Osteocyte (in vitro differentiated cells): ENCODE measurements at regions not wholly inside any gene's neighbourhood (a gene's known extent, or its start where the extent isn't known, plus 50 kb on each side); places are given as distances from the start of the nearest gene placed in this dataset.

Source experiments
- DNase-seq: peaks from one replicate; pipeline ENCODE4 v3.0.0; 2021; ENCODE audit warnings: mixed read lengths; ENCODE audit not compliant: unreplicated experiment; ENCODE audit errors: extremely low spot score
- H3K27ac Mint-ChIP-seq: one replicate; pipeline ENCODE4 v1.8.0; 2021; ENCODE audit warnings: mild to moderate bottlenecking, mixed read lengths; ENCODE audit not compliant: unreplicated experiment
- H3K27me3 Mint-ChIP-seq: one replicate; pipeline ENCODE4 v1.8.0; 2021; ENCODE audit warnings: mixed read lengths; ENCODE audit not compliant: unreplicated experiment
- H3K36me3 Mint-ChIP-seq: one replicate; pipeline ENCODE4 v1.8.0; 2021; ENCODE audit warnings: mixed read lengths; ENCODE audit not compliant: unreplicated experiment
- H3K4me1 Mint-ChIP-seq: one replicate; pipeline ENCODE4 v1.8.0; 2021; ENCODE audit warnings: mixed read lengths; ENCODE audit not compliant: unreplicated experiment
- H3K4me3 Mint-ChIP-seq: one replicate; pipeline ENCODE4 v1.8.0; 2021; ENCODE audit warnings: mild to moderate bottlenecking, moderate library complexity, mixed read lengths; ENCODE audit not compliant: unreplicated experiment
- H3K9me3 Mint-ChIP-seq: one replicate; pipeline ENCODE4 v1.8.0; 2021; ENCODE audit warnings: mixed read lengths; ENCODE audit not compliant: unreplicated experiment
- TF ChIP-seq, protein P1 (sequence below): fragments of 200-600 bp; sonication (generic); IDR thresholded peaks from 2 replicates; pipeline ENCODE4 v1.5.0; 2021; ENCODE audit warnings: antibody characterized with exemption, mild to moderate bottlenecking, moderate library complexity

- H3K9me3 Mint-ChIP-seq, result peaks cover 8% of the 10 kb centered on the region
- H3K36me3 Mint-ChIP-seq, result no peaks in the 10 kb centered on the region
- H3K27me3 Mint-ChIP-seq, result no peaks in the 10 kb centered on the region
- H3K27ac Mint-ChIP-seq, result no peak overlapping the region
- TF ChIP-seq, protein P1, sequence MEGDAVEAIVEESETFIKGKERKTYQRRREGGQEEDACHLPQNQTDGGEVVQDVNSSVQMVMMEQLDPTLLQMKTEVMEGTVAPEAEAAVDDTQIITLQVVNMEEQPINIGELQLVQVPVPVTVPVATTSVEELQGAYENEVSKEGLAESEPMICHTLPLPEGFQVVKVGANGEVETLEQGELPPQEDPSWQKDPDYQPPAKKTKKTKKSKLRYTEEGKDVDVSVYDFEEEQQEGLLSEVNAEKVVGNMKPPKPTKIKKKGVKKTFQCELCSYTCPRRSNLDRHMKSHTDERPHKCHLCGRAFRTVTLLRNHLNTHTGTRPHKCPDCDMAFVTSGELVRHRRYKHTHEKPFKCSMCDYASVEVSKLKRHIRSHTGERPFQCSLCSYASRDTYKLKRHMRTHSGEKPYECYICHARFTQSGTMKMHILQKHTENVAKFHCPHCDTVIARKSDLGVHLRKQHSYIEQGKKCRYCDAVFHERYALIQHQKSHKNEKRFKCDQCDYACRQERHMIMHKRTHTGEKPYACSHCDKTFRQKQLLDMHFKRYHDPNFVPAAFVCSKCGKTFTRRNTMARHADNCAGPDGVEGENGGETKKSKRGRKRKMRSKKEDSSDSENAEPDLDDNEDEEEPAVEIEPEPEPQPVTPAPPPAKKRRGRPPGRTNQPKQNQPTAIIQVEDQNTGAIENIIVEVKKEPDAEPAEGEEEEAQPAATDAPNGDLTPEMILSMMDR, result no peak
- H3K4me1 Mint-ChIP-seq, result no peaks in the 10 kb centered on the region
- no peak for DNase-seq
- no peak overlapping the region for H3K4me3 Mint-ChIP-seq
These were observed 329.0 kb downstream of the ZNF536 start for GRCh38 chr19:30701178-30701577.

DNA sequence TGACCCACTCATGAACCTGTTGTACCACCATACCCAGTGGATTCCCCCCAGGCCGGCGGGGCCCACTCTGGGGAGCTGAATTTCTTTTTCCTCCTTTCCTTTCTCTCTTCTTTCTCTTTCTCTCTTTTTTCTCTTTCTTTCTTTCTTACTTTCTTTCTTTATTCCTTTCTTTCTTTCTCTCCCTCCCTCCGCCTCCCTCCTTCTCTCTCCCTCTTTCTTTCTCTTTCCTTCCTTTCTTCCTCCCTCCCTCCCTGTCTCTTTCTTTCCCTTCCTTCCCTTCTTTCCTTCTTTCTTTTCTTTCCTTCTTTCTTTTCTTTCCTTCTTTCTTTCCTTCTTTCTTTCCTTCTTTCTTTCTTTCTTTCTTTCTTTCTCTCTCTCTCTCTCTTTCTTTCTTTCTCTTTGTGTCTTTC is 327.7 kb downstream of the ZNF536 start:
- H3K36me3 Mint-ChIP-seq, result no peaks in the 10 kb centered on the region
- peaks cover 8% of the 10 kb centered on the region for H3K9me3 Mint-ChIP-seq
- no peak overlapping the region for H3K4me3 Mint-ChIP-seq
- H3K27ac Mint-ChIP-seq, result no peak overlapping the region
- no peaks in the 10 kb centered on the region for H3K4me1 Mint-ChIP-seq
- TF ChIP-seq, protein P1, result no peak
- no peaks in the 10 kb centered on the region for H3K27me3 Mint-ChIP-seq
- no peak for DNase-seq

DNA sequence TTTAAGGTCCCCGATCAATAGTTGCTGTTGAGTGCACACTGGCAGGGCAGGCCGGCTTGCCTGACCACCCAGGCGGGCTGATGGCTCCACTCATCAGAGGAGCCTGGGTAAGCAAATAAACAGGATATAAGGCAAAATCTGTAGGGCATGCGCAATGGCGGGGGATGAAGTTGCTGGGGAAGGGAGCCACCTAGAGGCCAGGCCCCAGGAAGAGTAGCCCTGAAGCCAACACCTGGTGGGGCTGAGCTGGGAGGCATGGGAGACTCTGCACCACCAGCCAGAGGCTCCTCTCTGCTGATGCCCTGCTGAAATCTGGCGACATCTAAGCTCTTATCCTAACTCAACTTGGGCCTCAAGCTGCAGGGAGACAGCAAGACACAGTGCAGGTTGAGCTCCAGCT is 324.3 kb downstream of the ZNF536 start:
- DNase-seq, result no peak
- peaks cover 15% of the 10 kb centered on the region for H3K27me3 Mint-ChIP-seq
- no peak overlapping the region for H3K4me3 Mint-ChIP-seq
- no peaks in the 10 kb centered on the region for H3K36me3 Mint-ChIP-seq
- no peak overlapping the region for H3K27ac Mint-ChIP-seq
- TF ChIP-seq, protein P1, result no peak
- H3K9me3 Mint-ChIP-seq, result no peaks in the 10 kb centered on the region
- no peaks in the 10 kb centered on the region for H3K4me1 Mint-ChIP-seq

GRCh38 chr19:30695171-30695875 is 323.1 kb downstream of the ZNF536 start:
- Mint-ChIP-seq H3K36me3 (no peaks in the 10 kb centered on the region), H3K27ac (no peak overlapping the region), H3K4me3 (no peak overlapping the region), H3K27me3 (peaks cover 27% of the 10 kb centered on the region), H3K9me3 (no peaks in the 10 kb centered on the region), H3K4me1 (no peaks in the 10 kb centered on the region)
- TF ChIP-seq, protein P1, result no peak
- DNase-seq, result no peak

GRCh38 chr19:30694156-30694755 is 322.1 kb downstream of the ZNF536 start:
- TF ChIP-seq, protein P1, result no peak
- no peak for DNase-seq
- H3K27me3 Mint-ChIP-seq, result peaks cover 28% of the 10 kb centered on the region
- H3K9me3 Mint-ChIP-seq, result no peaks in the 10 kb centered on the region
- no peaks in the 10 kb centered on the region for H3K4me1 Mint-ChIP-seq
- no peak overlapping the region for H3K27ac Mint-ChIP-seq
- no peak overlapping the region for H3K4me3 Mint-ChIP-seq
- H3K36me3 Mint-ChIP-seq, result no peaks in the 10 kb centered on the region
